A673 (cell line): ENCODE measurements at regions not wholly inside any gene's neighbourhood (a gene's known extent, or its start where the extent isn't known, plus 50 kb on each side); places are given as distances from the start of the nearest gene placed in this dataset.

Experiments used
- BruUV-seq: library from RNA; stranded (reverse); fragments of 400-500 nt; replicated peaks from 2 replicates; lab custom pipeline; 2021; lab: Mats Ljungman, UMichigan
- CTCF ChIA-PET: fragments of 300-600 bp; sonication (Branson Sonifier 250); formaldehyde crosslinking; loops from one replicate; lab custom pipeline; 2022; ENCODE audit warnings: antibody characterized with exemption; lab: Charles Lee
- POLR2A ChIA-PET: fragments of 300-600 bp; sonication (Branson Sonifier 250); formaldehyde crosslinking; loops from one replicate; lab custom pipeline; 2022; ENCODE audit warnings: antibody characterized with exemption; ENCODE audit not compliant: low non-redundant PET; lab: Charles Lee
- DNase-seq: peaks from one replicate; pipeline ENCODE4 v3.0.0-alpha.2; 2015; ENCODE audit warnings: low spot score
- H3K27ac ChIP-seq: fragments of 200-600 bp; sonication (generic); 2 replicates; pipeline ENCODE4 v1.5.1; 2016; ENCODE audit warnings: mixed run types, low read depth, mild to moderate bottlenecking, mixed read lengths, antibody characterized with exemption, low read length; ENCODE audit not compliant: poor library complexity, severe bottlenecking
- H3K27me3 ChIP-seq: fragments of 200-600 bp; sonication (generic); replicated peaks from 2 replicates; pipeline ENCODE4 v1.6.1; 2017; ENCODE audit warnings: mixed run types, low read depth, mild to moderate bottlenecking, mixed read lengths, antibody characterized with exemption, low read length; ENCODE audit not compliant: insufficient read depth, poor library complexity
- H3K36me3 ChIP-seq: fragments of 200-600 bp; sonication (generic); 2 replicates; pipeline ENCODE4 v1.6.1; 2016; ENCODE audit warnings: mixed run types, mild to moderate bottlenecking, mixed read lengths, antibody characterized with exemption, low read length; ENCODE audit not compliant: insufficient read depth, poor library complexity, severe bottlenecking
- H3K4me1 ChIP-seq: fragments of 200-600 bp; sonication (generic); 2 replicates; pipeline ENCODE4 v1.6.1; 2017; ENCODE audit warnings: mixed run types, mild to moderate bottlenecking, mixed read lengths, antibody characterized with exemption, low read length; ENCODE audit not compliant: insufficient read depth, poor library complexity, severe bottlenecking
- H3K4me3 ChIP-seq: fragments of 200-600 bp; sonication (generic); 2 replicates; pipeline ENCODE4 v1.5.1; 2016; ENCODE audit warnings: low read depth, mixed run types, mild to moderate bottlenecking, mixed read lengths, low read length; ENCODE audit not compliant: poor library complexity, severe bottlenecking
- H3K9me3 ChIP-seq: fragments of 200-600 bp; sonication (generic); 2 replicates; pipeline ENCODE4 v1.6.1; 2016; ENCODE audit warnings: mixed run types, low read depth, mild to moderate bottlenecking, mixed read lengths, antibody characterized with exemption, low read length; ENCODE audit not compliant: poor library complexity, severe bottlenecking
- CTCF ChIP-seq: fragments of 300-800, 200-600 bp; sonication (generic); conservative IDR thresholded peaks from 2 replicates; pipeline ENCODE4 v1.5.1; 2017; ENCODE audit warnings: low read depth, mild to moderate bottlenecking, antibody characterized with exemption, low read length, moderate library complexity, mixed read lengths
- EZH2 ChIP-seq: fragments of 200-600 bp; sonication (generic); IDR thresholded peaks from 2 replicates; pipeline ENCODE4 v1.6.1; 2017; ENCODE audit warnings: borderline replicate concordance, low read depth, mild to moderate bottlenecking, mixed read lengths, antibody characterized with exemption, low read length; ENCODE audit not compliant: poor library complexity, severe bottlenecking
- intact Hi-C: fragments of 100-400 bp; cut with micrococcal nuclease; formaldehyde crosslinking; loops from one replicate; pipeline ENCODE4 v1.10.0; 2022; ENCODE audit not compliant: unreplicated experiment

GRCh38 chr15:57887825-57888224 is 177.7 kb downstream of the ALDH1A2 start:
- no TSS peak for BruUV-seq
- no peak for DNase-seq
- no peak for TF ChIP-seq CTCF
- no peak for TF ChIP-seq EZH2
- CTCF ChIA-PET: no interaction called here
- H3K27ac ChIP-seq: no peak overlapping the region
- intact Hi-C loops: no loop called here
- peaks cover 6% of the 10 kb centered on the region for H3K27me3 ChIP-seq
- no peaks in the 10 kb centered on the region for H3K36me3 ChIP-seq
- POLR2A ChIA-PET: no interaction called here
- H3K4me1 ChIP-seq: no peaks in the 10 kb centered on the region
- H3K9me3 ChIP-seq: no peaks in the 10 kb centered on the region
- no peak overlapping the region for H3K4me3 ChIP-seq

DNA sequence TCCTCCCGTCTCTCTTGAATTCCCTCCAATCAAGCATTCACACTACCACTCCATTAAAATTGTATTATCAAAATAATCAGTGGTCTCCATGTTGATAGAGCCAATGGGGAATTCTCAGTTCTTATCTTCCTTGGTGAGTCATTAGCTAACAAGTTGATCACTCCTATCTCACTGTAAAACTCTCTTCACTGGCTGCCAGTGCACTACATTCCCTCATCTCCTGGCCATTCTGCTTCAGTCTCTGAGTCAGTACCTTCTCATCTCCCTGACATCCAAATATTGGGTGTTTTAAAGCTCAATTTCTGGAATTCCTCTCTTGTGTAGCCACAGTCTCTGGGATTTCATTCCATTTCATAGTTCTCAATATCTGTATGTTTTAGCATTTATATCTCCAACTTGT is 175.2 kb downstream of the ALDH1A2 start:
- Histone ChIP-seq H3K4me3 (no peak overlapping the region), H3K27me3 (no peaks in the 10 kb centered on the region), H3K36me3 (no peaks in the 10 kb centered on the region), H3K27ac (no peak overlapping the region), H3K9me3 (no peaks in the 10 kb centered on the region), H3K4me1 (no peaks in the 10 kb centered on the region)
- CTCF ChIA-PET: no interaction called here
- no peak for TF ChIP-seq EZH2
- no peak for TF ChIP-seq CTCF
- POLR2A ChIA-PET: no interaction called here
- no TSS peak for BruUV-seq
- DNase-seq: no peak
- intact Hi-C loops: no loop called here

- TF ChIP-seq EZH2 (no peak), CTCF (no peak)
- H3K27me3 ChIP-seq: no peaks in the 10 kb centered on the region
- H3K4me3 ChIP-seq: no peak overlapping the region
- no peaks in the 10 kb centered on the region for H3K9me3 ChIP-seq
- DNase-seq: no peak
- no peaks in the 10 kb centered on the region for H3K36me3 ChIP-seq
- intact Hi-C loops: no loop called here
- H3K27ac ChIP-seq: no peak overlapping the region
- no peaks in the 10 kb centered on the region for H3K4me1 ChIP-seq
- POLR2A ChIA-PET: no interaction called here
- CTCF ChIA-PET: interaction anchor here (0.5 kb wide), 1 partner anchor 177 kb away, joined by 6 read pairs; no protein-coding TSS in a partner anchor
- BruUV-seq: no TSS peak
Observed at GRCh38 chr15:57890878-57891277, 174.6 kb downstream of the ALDH1A2 start.
